SK-N-SH (cell line): ENCODE measurements at regions not wholly inside any gene's neighbourhood (a gene's known extent, or its start where the extent isn't known, plus 50 kb on each side); places are given as distances from the start of the nearest gene placed in this dataset.

Experiments
- CTCF ChIA-PET: fragments of 300-600, 350-600 bp; formaldehyde crosslinking; extraction: SDS; loops from one replicate; lab custom pipeline; 2021; lab: Yijun Ruan, JAX
- POLR2A ChIA-PET: fragments of 350-600 bp; sonication (Branson Sonifier 250); formaldehyde crosslinking; extraction: SDS; loops from one replicate; lab custom pipeline; 2020; ENCODE audit warnings: antibody characterized with exemption, inconsistent platforms; lab: Yijun Ruan, JAX
- DNase-seq: peaks from one replicate; pipeline ENCODE4 v3.0.0; 2012
- H2AFZ ChIP-seq: fragments of 200-600 bp; sonication (generic); 2 replicates; pipeline ENCODE4 v1.8.1; 2016; ENCODE audit warnings: antibody characterized with exemption, mild to moderate bottlenecking, low read depth
- H3F3A ChIP-seq: fragments of 200-600 bp; sonication (generic); replicated peaks from 2 replicates; pipeline ENCODE3; 2016; ENCODE audit warnings: antibody characterized with exemption, mild to moderate bottlenecking; ENCODE audit not compliant: insufficient read depth
- H3K27ac ChIP-seq, 2 experiments: fragments of 200-500 bp in 1 of 2; fragments of 200-600 bp in 1 of 2; sonication (Bioruptor generic) in 1 of 2; sonication (generic), shearing (Covaris generic) in 1 of 2; 2 replicates each; pipeline versions ENCODE4 v1.5.1 to v1.6.1; 2014 to 2016; ENCODE audit warnings: low read depth in 2 of 2, inconsistent platforms in 1 of 2, low read length in 1 of 2, mild to moderate bottlenecking in 1 of 2, mixed read lengths in 1 of 2
- H3K27me3 ChIP-seq: fragments of 200-600 bp; sonication (generic), shearing (Covaris generic); 2 replicates; pipeline ENCODE4 v1.6.1; 2016; ENCODE audit warnings: mixed run types; ENCODE audit not compliant: insufficient read depth
- H3K36me3 ChIP-seq, 2 experiments: fragments of 200-500 bp in 1 of 2; fragments of 200-600 bp in 1 of 2; sonication (Bioruptor generic) in 1 of 2; sonication (generic) in 1 of 2; replicated peaks in 1 of 2; 2 replicates each; pipeline versions ENCODE3 to v1.5.1; 2014 to 2016; ENCODE audit warnings: low read length in 1 of 2, mild to moderate bottlenecking in 1 of 2; ENCODE audit not compliant: insufficient read depth in 2 of 2, control insufficient read depth in 1 of 2
- H3K4me1 ChIP-seq, 2 experiments: fragments of 200-500 bp in 1 of 2; fragments of 200-600 bp in 1 of 2; sonication (Bioruptor generic) in 1 of 2; sonication (generic), shearing (Covaris generic) in 1 of 2; 2 replicates each; pipeline versions ENCODE4 v1.5.1 to v1.6.1; 2014 to 2016; ENCODE audit warnings: low read depth in 1 of 2, low read length in 1 of 2, mixed run types in 1 of 2; ENCODE audit not compliant: insufficient read depth in 2 of 2, control insufficient read depth in 1 of 2
- H3K4me2 ChIP-seq: fragments of 200-600 bp; sonication (generic), shearing (Covaris generic); 2 replicates; pipeline ENCODE4 v1.6.1; 2017; ENCODE audit warnings: mixed run types
- H3K4me3 ChIP-seq, 2 experiments: fragments of 200-500 bp in 1 of 2; fragments of 200-600 bp in 1 of 2; sonication (Bioruptor generic) in 1 of 2; sonication (generic), shearing (Covaris generic) in 1 of 2; 2 replicates each; pipeline versions ENCODE4 v1.5.1 to v1.8.1; 2014 to 2016; ENCODE audit warnings: low read depth in 2 of 2, inconsistent platforms in 1 of 2, low read length in 1 of 2, mild to moderate bottlenecking in 1 of 2, mixed read lengths in 1 of 2, moderate library complexity in 1 of 2
- H3K79me2 ChIP-seq: fragments of 200-600 bp; sonication (generic); 2 replicates; pipeline ENCODE4 v1.8.1; 2017; ENCODE audit warnings: mild to moderate bottlenecking; ENCODE audit not compliant: insufficient read depth
- H3K9ac ChIP-seq: fragments of 200-600 bp; sonication (generic); 2 replicates; pipeline ENCODE4 v1.6.1; 2017; ENCODE audit warnings: mixed run types
- H3K9me2 ChIP-seq: fragments of 200-600 bp; sonication (generic); 2 replicates; pipeline ENCODE4 v1.6.1; 2017; ENCODE audit warnings: mixed run types
- H3K9me3 ChIP-seq: fragments of 200-600 bp; sonication (generic); 2 replicates; pipeline ENCODE4 v1.6.1; 2017; ENCODE audit warnings: mixed run types, mild to moderate bottlenecking, moderate library complexity
- H4K20me1 ChIP-seq: fragments of 200-600 bp; sonication (generic); 2 replicates; pipeline ENCODE4 v1.6.1; 2017; ENCODE audit warnings: mild to moderate bottlenecking, mixed run types; ENCODE audit not compliant: insufficient read depth
- CTCF ChIP-seq: fragments of 200-600 bp; sonication (generic); IDR thresholded peaks from 2 replicates; pipeline ENCODE4 v1.6.1; 2017; ENCODE audit warnings: antibody characterized with exemption, mild to moderate bottlenecking, moderate library complexity
- EP300 ChIP-seq, 2 experiments: IDR thresholded peaks; 2 replicates each; pipeline versions ENCODE4 v1.4.0 to v1.6.1; 2012; ENCODE audit warnings: borderline replicate concordance in 1 of 2, low read depth in 1 of 2, low read length in 1 of 2
- FOSL2 ChIP-seq: IDR thresholded peaks from 2 replicates; pipeline ENCODE4 v1.4.0; 2012; ENCODE audit warnings: low read depth, mild to moderate bottlenecking, moderate library complexity, borderline replicate concordance
- FOXJ3 ChIP-seq: sonication (generic); formaldehyde crosslinking; IDR thresholded peaks from 2 replicates; pipeline ENCODE4 v1.5.1; 2020; ENCODE audit warnings: mild to moderate bottlenecking, missing genetic modification reagents
- FOXM1 ChIP-seq: IDR thresholded peaks from 2 replicates; pipeline ENCODE4 v1.4.0; 2012; ENCODE audit warnings: low read depth, mild to moderate bottlenecking
- GATA2 ChIP-seq: sonication (generic); formaldehyde crosslinking; IDR thresholded peaks from 2 replicates; pipeline ENCODE4 v1.5.0; 2020; ENCODE audit warnings: mild to moderate bottlenecking, missing genetic modification reagents
- JUND ChIP-seq: IDR thresholded peaks from 2 replicates; pipeline ENCODE4 v1.4.0; 2012
- MXI1 ChIP-seq: IDR thresholded peaks from 2 replicates; pipeline ENCODE4 v1.6.1; 2012; ENCODE audit warnings: mild to moderate bottlenecking, low read depth, low read length, improper control_type of control experiment
- TCF12 ChIP-seq: IDR thresholded peaks from 2 replicates; pipeline ENCODE4 v1.4.0; 2012
- USF1 ChIP-seq: IDR thresholded peaks from 2 replicates; pipeline ENCODE4 v1.4.0; 2012; ENCODE audit warnings: low read depth, borderline replicate concordance
- WGBS: methylation state at CpG from one replicate; pipeline ENCODE4 v1.1.6; 2017; ENCODE audit warnings: low lambda C conversion rate; 5-methylcytosine and 5-hydroxymethylcytosine counted together

GRCh38 chr5:6158974-6159831 lies 219.1 kb downstream of the MED10 start:
- no peak overlapping the region for H3K9ac ChIP-seq
- 7% methylated on average over 12 of the region's 12 CpGs for WGBS
- TF ChIP-seq EP300 (IDR thresholded peaks at IDR 0.05; ENCODE audit: borderline replicate concordance in 1 of 2, low read depth in 1 of 2, low read length in 1 of 2), result peak in 1 of 2 experiments; percentile 12; a peak in 1 of 4 replicates
- TF ChIP-seq GATA2 (CRISPR knock-in tag), result peak; percentile 55; the same call in 1 of the 2 replicates
- no peak for TF ChIP-seq USF1
- TF ChIP-seq JUND, result peak; percentile 12; the same call in 1 of the 2 replicates
- no peak for TF ChIP-seq CTCF
- TF ChIP-seq FOSL2, result peak; percentile 25; the same call in 1 of the 2 replicates
- TF ChIP-seq, all 33 proteins: peak for 4
- CTCF ChIA-PET, result interaction anchor here (0.6 to 2.0 kb wide), 4 partner anchors 12 to 662 kb away, joined by 3 to 4 read pairs (median 4); no protein-coding TSS in a partner anchor
- Histone ChIP-seq H3K4me1 (peaks cover 0 to 21% of the 10 kb centered on the region in 2 experiments; a peak in 2 of 4 replicates), H4K20me1 (no peaks in the 10 kb centered on the region), H3K9me2 (no peaks in the 10 kb centered on the region), H3K4me2 (peak overlapping the region; percentile 39), H3K9me3 (no peaks in the 10 kb centered on the region), H2AFZ (no peak overlapping the region), H3K79me2 (no peaks in the 10 kb centered on the region), H3K27ac (peak overlapping the region; percentile 30 to 76; a peak in 3 of 4 replicates), H3K27me3 (no peaks in the 10 kb centered on the region), H3F3A (no peaks in the 10 kb centered on the region), H3K36me3 (no peaks in the 10 kb centered on the region), H3K4me3 (peak overlapping the region in 1 of 2 experiments; percentile 17; a peak in 1 of 4 replicates)
- POLR2A ChIA-PET, result no interaction called here
- no peak for DNase-seq

- WGBS, result 46% methylated on average over 7 of the region's 7 CpGs
- Histone ChIP-seq H2AFZ (no peak overlapping the region), H3K4me1 (peaks cover 0 to 4% of the 10 kb centered on the region in 2 experiments; a peak in 2 of 4 replicates), H3K9ac (no peak overlapping the region), H3K36me3 (no peaks in the 10 kb centered on the region), H3K27ac (no peak overlapping the region), H4K20me1 (no peaks in the 10 kb centered on the region), H3K4me2 (no peak overlapping the region), H3K9me3 (no peaks in the 10 kb centered on the region), H3K4me3 (no peak overlapping the region), H3K79me2 (no peaks in the 10 kb centered on the region), H3F3A (no peaks in the 10 kb centered on the region), H3K9me2 (no peaks in the 10 kb centered on the region; the same call in 1 of the 2 replicates), H3K27me3 (no peaks in the 10 kb centered on the region)
- DNase-seq, result no peak
- TF ChIP-seq TCF12, result no peak
- no peak for TF ChIP-seq FOXM1
- no peak for TF ChIP-seq FOXJ3 (CRISPR knock-in tag)
- TF ChIP-seq MXI1, result no peak
- TF ChIP-seq EP300 (IDR thresholded peaks at IDR 0.05; ENCODE audit: borderline replicate concordance in 1 of 2, low read depth in 1 of 2, low read length in 1 of 2), result no peak
- CTCF ChIA-PET, result no interaction called here
- POLR2A ChIA-PET, result no interaction called here
Observed at GRCh38 chr5:6154216-6154615, 224.1 kb downstream of the MED10 start.
